Stimulated activated naive CD4-positive, alpha-beta T cell treated with Interleukin-2 at 50 U/mL for 16 hours (primary cell): ENCODE measurements at regions not wholly inside any gene's neighbourhood (a gene's known extent, or its start where the extent isn't known, plus 50 kb on each side); places are given as distances from the start of the nearest gene placed in this dataset.

ENCODE experiments used
- DNase-seq: peaks from one replicate; lab custom pipeline; 2025; lab: John Stamatoyannopoulos, UW

- DNase-seq, result no peak
Observed at GRCh38 chr2:205937211-205937610, 148.8 kb downstream of the INO80D start.

DNA sequence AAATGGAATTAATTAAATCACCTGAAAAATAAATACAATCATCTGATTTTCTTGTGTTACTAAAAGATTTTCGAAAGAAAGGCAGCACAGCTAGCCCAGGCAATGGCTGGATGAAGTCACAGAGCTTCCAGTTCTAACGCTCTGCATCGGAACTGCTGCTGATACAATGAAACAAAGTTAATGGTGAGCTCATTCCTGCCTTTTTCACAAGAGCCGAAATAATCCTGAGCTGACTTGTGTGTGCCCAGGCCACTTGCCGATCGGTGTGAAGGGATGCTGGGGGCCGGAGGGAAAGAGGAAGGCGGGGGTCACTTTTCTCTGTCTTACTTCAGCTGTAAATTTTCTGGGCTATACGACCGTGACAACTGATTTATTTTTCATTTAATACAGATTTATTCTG is 149.5 kb downstream of the INO80D start:
- DNase-seq, result no peak

GRCh38 chr2:205934443-205934842 is 151.5 kb downstream of the INO80D start:
- no peak for DNase-seq

- no peak for DNase-seq
Observed at GRCh38 chr2:205932861-205933260, 153.1 kb downstream of the INO80D start.

- no peak for DNase-seq
Observed at GRCh38 chr2:205931388-205931787, 154.6 kb downstream of the INO80D start.

- no peak for DNase-seq
Observed at GRCh38 chr2:205930209-205930608, 155.8 kb downstream of the INO80D start.

DNA sequence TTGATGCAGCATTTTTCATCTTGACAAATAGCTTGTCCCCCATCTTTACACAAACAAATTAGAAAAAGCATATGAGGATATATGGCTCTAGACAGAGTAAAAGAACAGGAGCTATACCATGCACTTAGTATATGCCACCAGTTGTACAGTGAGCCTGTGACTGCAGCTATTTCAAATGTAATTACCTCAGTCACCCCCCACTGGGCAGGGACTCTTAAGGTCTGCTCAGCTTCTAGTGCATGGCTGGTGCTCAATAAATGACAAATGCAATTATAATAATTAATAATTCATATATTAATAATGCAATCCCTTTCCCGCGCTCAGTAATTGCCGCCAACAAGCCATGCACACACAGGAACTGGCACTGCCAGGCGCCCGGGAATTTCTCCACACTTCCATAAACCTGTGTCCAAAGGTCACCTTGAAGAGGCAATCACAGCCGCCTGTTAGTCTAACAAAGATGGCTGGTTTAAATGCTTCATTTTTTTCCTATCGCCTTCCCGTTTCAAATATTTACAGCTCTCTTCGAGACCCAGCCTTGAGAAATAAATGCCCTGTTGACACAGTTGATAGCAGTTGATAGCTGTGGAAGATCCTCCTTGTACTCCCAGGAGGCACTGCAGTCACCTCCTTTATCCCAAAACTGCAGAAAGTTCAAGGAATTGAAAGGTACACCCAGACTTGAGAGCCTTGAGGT is 156.6 kb downstream of the INO80D start:
- DNase-seq, result no peak

DNA sequence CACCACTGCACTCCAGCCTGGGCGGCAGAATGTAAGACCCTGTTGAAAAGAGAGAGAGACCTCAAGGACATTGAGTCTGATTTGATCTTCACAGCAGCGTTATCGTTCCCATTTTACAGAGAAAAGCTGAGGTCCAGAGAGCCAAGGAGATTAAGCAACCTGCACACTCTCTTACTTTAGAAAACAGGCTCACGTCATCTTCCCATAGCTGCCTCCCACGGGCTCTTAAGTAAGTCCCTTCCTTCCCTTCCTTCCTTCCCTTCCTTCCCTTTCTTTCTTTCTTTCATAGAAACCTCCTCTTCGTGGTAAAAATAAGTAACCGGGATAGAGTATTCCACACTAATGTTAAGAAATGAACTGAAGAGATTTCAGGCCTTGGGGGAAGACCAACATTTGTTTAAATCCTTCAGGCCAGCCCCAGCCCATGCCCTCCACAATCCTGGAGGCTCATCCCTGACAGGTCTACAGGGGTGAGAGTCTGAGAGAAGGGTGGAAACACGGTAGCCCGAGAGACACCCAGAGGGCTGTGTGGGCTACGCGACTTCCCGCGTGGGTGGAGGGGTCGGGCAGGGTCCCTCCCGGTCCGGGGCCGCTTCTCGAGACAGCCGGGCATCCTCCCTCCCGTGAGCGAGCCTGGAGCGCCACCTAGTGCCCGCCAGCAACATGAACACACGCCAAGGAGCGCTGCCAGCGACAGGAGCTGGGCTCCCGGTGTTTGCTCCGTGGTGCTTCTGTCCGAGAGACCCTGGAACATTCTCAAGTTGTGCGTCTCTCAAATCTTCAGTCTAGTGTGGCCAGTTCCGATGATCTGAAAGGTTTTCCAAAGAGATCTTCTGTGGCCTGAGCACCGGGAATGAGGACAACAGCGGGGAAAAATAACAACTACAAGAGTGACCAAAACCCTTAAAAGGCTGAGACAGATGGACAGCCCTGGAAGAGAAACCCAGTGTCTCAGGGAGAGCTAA is 160.3 kb downstream of the INO80D start:
- peak; percentile 60 for DNase-seq

DNA sequence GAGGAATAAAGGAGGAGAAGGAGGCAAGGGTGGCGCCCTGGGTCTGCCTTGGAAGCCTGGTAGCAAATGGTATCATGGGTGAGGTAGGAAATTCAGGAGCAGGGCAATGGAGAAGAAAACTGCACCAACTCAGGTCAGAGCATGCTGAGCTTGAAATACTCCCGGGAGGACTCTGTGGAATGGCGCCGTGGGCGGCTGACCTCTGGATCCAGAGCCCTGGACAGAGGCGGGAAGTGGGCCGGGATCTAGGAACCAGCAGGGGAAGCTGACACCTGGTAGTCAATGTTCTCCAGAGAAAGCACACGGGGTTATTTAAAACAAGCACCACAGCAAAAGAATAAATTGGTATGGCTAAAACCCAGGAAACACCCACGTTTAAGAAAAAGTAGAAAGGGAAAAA is 161.3 kb downstream of the INO80D start:
- no peak for DNase-seq

DNA sequence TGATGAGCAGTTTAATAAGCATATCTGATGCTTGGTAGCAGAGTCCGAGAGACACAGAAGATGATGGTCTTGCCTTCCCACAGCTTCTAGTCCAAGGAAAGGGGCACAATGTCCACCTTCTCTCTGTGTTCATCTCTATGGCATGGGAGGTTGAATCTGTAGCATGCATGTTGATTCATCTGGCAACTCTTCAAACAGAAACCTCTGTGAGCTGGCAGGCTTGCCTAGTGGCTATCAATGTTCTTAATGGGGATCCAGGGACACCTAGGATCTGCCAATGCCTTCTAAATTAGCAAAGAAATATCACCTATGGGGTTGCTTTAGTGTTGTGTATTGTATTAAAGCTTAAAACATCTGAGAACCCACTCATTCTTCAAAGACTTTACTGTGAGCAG is 170.8 kb downstream of the INO80D start:
- no peak for DNase-seq

DNA sequence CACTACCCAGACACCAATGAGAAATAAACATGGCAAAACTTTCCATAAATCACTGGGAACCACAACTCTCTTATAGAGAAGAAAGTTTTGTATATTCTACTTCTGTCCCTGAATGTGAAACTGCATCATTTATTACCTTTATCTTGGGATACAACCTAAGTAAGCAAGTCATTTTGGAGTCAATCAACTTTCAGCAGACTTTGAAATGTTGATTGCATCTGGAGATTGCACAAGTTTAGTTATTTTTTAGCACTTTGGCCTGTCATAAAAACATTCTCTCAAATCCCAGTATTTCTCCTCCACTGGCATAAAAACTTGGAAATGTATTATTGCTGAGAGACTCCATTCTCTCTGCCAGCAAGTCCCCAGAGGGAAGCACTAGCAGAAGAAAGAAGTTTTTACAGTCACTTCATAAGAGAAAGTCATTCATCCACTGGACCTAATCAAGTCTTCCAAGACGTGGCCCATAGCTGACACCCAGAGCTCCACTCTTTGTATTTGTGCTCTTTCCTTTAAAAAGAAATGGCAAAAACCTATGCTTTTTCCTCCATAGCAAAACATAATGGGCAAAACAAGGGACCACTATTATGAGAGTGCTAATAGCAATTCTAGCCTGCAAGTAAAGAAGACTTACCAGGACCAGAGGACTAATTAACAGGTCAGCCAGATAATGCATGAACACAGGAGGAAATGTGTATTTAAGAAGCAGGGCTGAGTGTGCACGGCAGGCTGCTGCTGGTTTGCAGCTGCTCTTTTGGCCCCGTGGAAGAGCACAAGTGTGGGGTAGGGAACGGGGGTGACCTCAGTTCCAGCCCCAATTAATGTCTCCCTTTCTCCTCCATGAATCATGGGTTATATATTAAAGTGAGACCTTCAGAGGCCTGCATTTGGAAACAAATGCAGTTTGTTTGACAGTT is 171.5 kb downstream of the INO80D start:
- no peak for DNase-seq

- DNase-seq, result no peak
Observed at GRCh38 chr2:205913668-205914067, 172.3 kb downstream of the INO80D start.

DNA sequence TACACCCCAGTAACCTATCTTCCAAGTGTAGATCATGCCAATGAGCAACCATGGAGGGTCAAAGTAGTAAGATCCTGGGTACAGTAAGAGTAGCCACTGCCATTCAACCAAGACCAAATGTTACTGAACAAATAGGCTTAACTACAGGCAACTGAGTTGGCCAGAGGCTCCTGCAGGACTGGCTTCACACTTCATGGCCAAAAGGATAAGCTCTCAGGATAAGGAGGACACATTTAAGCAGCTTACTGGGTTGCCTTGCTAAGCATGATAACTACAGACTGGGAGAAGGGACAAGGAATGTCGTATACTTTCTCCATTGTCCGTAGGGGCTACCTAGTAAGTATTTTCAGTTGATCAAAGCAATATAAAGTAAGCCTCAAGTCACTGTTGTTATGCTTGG is 174.7 kb downstream of the INO80D start:
- DNase-seq, result no peak

DNA sequence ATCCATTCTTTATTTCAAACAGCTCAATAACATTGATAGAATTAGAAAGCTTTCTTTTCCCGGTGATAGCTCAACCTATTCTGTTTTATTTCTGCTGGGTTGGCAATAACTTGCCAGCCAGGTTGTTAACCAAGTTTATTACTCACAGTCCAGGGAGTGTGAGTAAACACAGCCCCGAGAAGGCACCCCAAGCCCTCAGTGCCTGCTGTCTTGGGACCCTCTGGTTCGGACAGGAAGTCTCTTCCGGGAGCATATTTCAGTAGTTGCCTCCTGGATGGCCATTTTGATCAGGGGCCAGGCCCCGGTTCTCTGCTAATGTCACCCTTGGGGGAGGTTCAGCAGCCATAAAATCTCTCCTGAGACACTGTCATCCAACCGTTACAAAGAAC is 176.8 kb downstream of the INO80D start:
- DNase-seq, result no peak

DNA sequence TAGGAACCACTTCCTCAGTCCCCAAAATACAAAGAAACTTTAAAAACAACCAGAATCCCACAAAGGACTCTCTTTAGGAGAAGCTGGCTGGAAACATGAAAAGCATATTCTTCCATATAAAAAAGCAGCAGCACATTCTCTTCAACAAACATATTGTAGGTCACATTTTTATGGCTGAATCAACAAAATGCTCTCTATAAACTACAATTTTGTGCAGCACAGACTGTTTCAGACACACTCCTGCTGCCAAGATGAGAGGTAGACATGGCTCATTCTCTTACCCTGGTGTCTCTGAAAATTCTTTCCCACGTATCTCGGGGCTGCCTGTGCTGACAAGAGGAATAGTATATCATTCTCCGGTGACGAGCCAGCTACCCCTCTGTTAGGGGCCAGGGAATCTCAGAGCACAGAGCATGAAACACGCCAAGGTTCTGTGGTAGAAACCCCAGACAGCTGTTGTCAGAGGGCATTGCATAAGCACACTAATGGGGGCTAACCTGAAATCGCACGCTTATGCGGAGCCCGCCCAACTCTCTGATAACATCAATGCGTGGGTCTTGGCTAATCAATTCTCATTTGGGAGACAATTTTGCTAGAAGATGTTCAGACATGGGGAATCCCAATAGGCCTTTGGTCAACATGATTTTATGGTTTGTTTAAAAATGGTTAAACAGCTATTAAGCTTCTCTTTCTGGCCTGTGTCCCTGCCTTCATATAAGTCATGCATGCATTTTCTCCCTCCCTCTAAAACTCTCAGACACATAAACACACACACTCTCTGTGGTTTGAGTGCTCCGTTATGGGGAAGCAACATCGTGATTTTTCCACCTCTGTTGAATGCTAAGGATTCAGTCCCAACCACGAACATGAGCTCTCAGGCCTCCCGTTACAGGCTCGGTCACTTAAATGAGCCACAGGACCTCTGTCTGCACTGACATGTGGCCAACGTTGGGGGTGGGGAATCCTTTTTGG is 177.5 kb downstream of the INO80D start:
- DNase-seq, result no peak

DNA sequence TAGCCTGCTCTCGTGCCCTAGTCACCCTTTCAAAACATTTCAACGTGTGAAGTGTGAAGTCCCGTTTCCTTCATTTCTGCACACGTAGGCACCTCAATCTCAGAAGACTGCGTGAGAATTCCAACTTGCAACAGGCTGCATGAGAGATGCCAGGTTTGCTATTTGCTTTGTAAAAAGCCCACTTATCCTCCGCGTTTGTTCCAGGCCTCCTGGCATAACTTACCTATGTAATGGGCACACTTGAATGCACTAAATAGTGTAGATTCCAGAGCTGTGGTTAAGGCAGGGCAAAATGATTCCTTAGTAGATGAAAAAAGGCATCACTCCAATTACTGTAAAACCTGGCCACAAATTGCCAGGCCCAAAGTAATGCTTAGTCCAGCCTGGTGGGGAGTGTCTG is 179.6 kb downstream of the INO80D start:
- no peak for DNase-seq

DNA sequence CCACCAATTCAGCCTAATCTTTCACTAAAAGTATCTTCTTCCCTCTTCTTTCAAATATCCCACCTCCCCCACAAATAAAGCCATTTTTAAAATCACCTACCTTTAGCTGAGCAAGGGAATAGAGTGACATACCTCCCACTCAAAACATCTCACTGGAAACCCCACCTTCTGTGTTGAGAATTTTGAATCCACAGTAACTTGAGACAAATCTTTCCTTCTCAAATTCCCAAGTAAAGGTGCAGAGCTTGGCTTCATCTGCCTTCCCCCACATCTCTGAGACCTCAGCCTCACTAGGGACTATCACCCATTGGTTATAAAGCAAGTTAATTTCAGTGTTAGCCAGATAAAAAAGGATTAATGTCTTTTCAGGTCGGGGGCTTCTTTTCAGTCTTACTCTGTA is 180.4 kb downstream of the INO80D start:
- no peak for DNase-seq

DNA sequence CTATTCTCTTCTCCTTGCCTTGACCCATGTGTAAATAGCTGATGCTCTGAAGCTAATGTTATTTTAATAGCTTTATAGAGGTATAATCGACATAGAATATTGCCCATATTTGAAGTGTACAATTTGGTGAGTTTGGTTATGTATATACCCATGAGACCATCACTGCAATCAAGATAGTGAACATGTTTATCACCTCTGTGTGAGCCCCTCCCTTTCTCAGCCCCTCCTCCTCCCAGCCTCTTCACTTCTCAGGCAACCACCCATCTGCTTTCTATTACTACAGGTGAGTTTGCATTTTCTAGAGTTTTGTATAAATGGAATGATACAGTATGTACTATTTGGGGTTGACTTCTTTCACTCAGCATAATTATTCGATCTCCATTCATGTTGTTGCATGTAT is 181.1 kb downstream of the INO80D start:
- DNase-seq, result no peak

- no peak for DNase-seq
Observed at GRCh38 chr2:205903549-205904129, 182.3 kb downstream of the INO80D start.

DNA sequence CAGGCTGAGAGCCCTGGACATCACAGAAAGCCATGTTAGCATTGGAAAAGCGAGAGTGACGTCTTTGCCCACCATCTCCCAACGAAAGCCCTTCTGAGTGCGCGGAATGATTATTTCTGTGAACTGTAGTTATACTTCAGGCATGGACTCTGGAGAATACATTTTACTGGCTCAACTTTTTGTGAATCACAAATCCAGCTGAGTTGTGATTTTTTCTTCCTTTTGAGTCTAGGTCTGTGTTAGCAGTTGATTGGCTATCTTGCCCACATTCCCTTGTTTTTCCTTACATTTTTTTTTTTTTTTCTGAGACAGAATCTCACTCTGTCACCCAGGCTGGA is 183.1 kb downstream of the INO80D start:
- no peak for DNase-seq
